Motor neuron (in vitro differentiated cells): ENCODE measurements at regions not wholly inside any gene's neighbourhood (a gene's known extent, or its start where the extent isn't known, plus 50 kb on each side); places are given as distances from the start of the nearest gene placed in this dataset.

Experiments
- ATAC-seq, 8 experiments: fragments of 200-7000 bp; cut with Tn5 transposase; replicated peaks in 6 of 8; 2 replicates each; pipeline ENCODE4 v1.8.0; 2021; ENCODE audit warnings: mild to moderate bottlenecking in 8 of 8, moderate library complexity in 8 of 8
- H3K27ac ChIP-seq, 2 donors: fragments of 250-450 bp; sonication (Bioruptor Pico); 2 replicates each; pipeline ENCODE4 v1.9.0; 2021; ENCODE audit warnings: antibody characterized with exemption in 2 of 2, mild to moderate bottlenecking in 2 of 2, moderate library complexity in 1 of 2
- H3K4me1 ChIP-seq, 2 donors: fragments of 250-450 bp; sonication (Bioruptor Pico); replicated peaks in 1 of 2; 2 replicates each; pipeline ENCODE4 v1.6.1; 2021; ENCODE audit warnings: antibody characterized with exemption in 2 of 2, mild to moderate bottlenecking in 2 of 2, moderate library complexity in 1 of 2
- H3K4me3 ChIP-seq, 5 donors: fragments of 250-450 bp; sonication (Bioruptor Pico); 2 replicates each; pipeline ENCODE4 v1.9.0; 2021; ENCODE audit warnings: antibody characterized with exemption in 5 of 5, mild to moderate bottlenecking in 5 of 5, moderate library complexity in 4 of 5
- WGBS, 10 experiments: fragments of 450-650 bp; shearing (Covaris generic); methylation state at CpG; one replicate each; pipeline ENCODE4 v1.0.0; 2022; 5-methylcytosine and 5-hydroxymethylcytosine counted together
- in situ Hi-C, 9 experiments: fragments of 400-800 bp; cut with MboI; loops; one replicate each; pipeline ENCODE4 v1.15.0; 2021; ENCODE audit warnings: low sequenced_read_pairs in 9 of 9, low pct_unique_long_range_greater_than_20kb in 2 of 9; ENCODE audit not compliant: unreplicated experiment in 9 of 9

DNA sequence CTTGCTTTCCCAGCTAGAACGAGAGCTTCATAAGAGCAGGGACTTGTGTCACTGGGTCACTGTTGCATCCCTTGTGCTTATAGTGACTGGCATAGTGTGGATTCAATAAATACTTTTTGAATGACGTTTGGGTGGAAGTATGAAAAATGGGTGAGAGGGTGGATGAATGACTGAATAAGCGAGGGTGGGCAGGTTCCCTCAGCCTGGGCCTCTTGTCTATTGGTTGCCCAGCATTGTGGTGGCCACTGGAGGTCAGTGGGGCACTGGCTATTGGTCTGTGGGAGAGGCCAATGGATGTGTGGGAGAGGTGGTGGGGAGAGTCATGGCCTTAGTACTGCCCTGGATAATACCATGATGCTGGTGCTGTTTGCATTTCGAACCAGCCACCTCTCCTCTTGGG, 93.8 kb upstream of the SKOR2 start:
- in situ Hi-C loops = no loop called here
- WGBS, 10 experiments = 6 to 90% (median 60%) methylated on average over 1 to 3 of the region's 4 CpGs; no CpG with 5 or more reads in 3 of the 10 experiments
- no peak for ATAC-seq
- Histone ChIP-seq H3K4me3 (no peak overlapping the region), H3K4me1 (no peaks in the 10 kb centered on the region), H3K27ac (no peak overlapping the region)

DNA sequence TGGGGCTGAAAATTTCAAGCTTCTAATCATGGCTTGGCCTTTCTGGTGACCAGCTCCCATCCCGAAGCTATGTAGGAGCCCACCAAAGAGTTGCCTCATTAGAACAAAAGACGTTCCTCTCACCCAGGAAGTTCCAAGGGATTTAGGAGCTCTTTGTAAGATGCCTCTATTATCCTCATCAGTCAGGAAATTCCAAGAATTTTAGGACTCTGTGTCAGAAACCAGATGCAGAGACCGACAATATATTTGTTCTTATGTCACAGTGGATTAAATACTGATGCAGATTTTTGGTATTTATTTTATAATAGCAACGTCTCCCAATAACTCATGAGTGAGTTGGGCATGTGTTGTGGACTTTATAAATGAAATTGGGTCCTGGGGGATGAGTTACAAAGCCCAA, 91.8 kb upstream of the SKOR2 start:
- in situ Hi-C loops = no loop called here
- Histone ChIP-seq H3K27ac (no peak overlapping the region), H3K4me3 (no peak overlapping the region), H3K4me1 (no peaks in the 10 kb centered on the region)
- 0 to 80% (median 31%) methylated on average over 1 to 4 of the region's 4 CpGs; no CpG with 5 or more reads in 2 of the 10 experiments for WGBS, 10 experiments
- ATAC-seq = no peak

DNA sequence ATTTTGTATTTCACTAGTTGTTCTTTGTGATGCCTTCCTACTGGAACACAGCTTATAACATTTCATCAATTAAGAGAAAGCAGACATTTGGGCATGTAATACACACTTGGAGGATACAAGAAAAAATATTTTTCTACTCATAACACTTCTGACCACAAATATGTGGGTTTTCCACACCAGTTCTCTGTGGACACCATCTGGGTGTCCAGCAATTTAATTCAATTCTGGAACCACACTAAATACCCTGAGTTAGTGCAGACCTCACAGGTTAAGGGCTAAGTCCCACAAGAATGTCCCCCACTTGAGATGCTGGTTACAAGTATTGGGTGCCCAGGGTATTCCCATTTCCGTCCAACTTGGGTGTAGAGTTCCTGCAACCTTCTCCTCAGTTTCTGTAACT, 91.1 kb upstream of the SKOR2 start:
- Histone ChIP-seq H3K4me3 (no peak overlapping the region), H3K27ac (no peak overlapping the region), H3K4me1 (no peaks in the 10 kb centered on the region)
- WGBS, 10 experiments = 0 to 60% (median 17%) methylated on average over 1 of the region's 1 CpG; no CpG with 5 or more reads in 7 of the 10 experiments
- in situ Hi-C loops = no loop called here
- ATAC-seq = no peak

DNA sequence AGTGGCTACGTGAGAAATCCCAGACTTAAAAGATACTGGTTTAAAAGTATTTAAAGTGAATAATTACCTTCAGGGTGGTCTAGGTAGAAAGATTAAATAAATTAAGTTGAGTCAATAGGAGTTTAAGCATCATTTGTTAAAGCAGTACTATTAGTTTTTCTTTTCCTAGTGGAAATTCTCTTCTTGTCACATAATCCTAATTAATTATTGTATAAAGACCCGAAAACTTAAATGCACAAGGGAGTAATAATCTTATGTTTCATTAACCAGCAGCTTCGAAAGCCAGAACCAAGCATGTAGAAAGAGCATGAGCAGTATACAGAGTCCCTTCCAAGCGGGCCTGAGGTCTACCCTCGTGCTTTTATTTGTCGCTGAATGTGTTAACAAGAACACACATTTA, 90.2 kb upstream of the SKOR2 start:
- Histone ChIP-seq H3K4me3 (no peak overlapping the region), H3K27ac (no peak overlapping the region), H3K4me1 (no peaks in the 10 kb centered on the region)
- WGBS, 10 experiments = 20 to 100% (median 75%) methylated on average over 1 to 6 of the region's 6 CpGs
- in situ Hi-C loops = no loop called here
- ATAC-seq = no peak

- H3K4me3 ChIP-seq = no peak overlapping the region
- in situ Hi-C loops = no loop called here
- H3K27ac ChIP-seq = no peak overlapping the region
- ATAC-seq = no peak
- no peaks in the 10 kb centered on the region for H3K4me1 ChIP-seq
Observed at GRCh38 chr18:47334966-47335365, 83.5 kb upstream of the SKOR2 start.

DNA sequence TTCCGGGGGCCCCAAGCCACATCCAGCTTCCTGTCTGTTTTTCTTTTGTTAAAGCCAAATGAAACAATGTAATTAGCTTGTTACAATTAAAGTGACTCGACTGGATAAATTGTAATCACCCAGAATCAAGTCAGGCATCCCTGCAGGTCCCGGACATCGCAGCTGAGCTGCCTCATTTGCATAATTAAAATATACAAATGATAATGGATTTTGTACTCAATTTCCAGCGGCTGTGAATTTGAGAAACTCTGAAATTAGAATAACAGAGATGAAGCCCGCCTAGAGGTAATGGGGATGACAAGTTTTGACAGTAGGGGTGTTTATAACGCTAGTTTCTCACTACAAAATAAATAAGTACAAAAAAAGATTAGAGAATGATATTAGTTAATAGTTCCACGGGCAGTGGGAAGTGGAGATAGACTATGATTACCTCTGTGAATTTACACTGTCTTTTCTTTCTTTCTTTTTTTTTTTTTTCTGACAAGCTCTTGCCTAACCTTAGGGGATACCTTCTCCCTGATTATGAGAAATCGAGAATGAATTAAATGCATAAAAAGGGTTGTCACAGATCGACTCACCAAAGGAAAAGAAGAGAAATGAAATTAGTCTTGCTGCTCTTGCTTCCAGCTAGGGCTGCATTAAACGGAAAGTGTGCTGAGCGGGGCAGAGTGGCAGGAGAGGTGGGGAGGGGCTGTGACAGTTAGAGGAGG, 82.6 kb upstream of the SKOR2 start:
- H3K4me3 ChIP-seq = no peak overlapping the region
- no peak overlapping the region for H3K27ac ChIP-seq
- no peaks in the 10 kb centered on the region for H3K4me1 ChIP-seq
- in situ Hi-C loops = no loop called here
- ATAC-seq = no peak
- 13 to 77% (median 42%) methylated on average over 2 to 10 of the region's 12 CpGs for WGBS, 10 experiments

DNA sequence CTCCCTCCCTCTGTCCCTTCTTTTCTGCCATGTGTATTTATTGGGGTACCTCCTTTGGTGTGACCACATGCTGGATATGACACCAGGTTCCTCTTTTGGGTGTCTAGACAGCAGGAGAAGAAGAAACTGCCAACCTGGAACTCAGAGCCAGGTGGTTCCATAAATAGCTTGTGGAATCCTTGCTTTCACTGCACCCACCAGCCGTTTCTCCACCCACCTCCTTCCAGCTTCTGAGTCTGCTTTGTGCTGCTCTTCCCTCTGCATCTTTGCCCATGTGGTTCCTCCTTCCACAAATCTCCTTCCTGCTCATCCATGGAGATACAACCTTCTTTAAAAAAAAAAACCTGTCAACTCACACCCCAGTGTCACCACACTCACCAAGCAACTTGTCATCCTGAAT, 80.2 kb upstream of the SKOR2 start:
- in situ Hi-C loops = no loop called here
- 22 to 80% (median 76%) methylated on average over 1 of the region's 1 CpG; no CpG with 5 or more reads in 6 of the 10 experiments for WGBS, 10 experiments
- Histone ChIP-seq H3K4me3 (no peak overlapping the region), H3K4me1 (no peaks in the 10 kb centered on the region), H3K27ac (no peak overlapping the region)
- no peak for ATAC-seq

DNA sequence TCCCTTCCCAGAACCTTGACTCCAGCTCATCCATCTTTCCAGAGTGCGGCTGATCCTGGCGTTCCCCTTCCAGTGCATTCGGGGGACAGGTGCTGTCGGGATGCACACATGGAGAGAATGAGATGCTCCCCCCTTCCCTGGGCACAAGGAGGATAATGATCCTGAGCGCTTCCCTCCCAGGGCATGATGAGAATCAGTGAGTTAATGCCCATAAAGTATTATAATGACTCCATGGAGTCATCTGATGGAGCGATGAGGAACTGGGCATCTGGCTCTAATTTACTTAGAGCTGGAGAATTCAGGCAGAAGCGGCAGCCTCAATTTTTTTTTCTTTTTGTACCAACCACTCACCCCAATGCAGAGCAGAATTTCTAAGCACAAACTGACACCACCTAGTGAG, 79.6 kb upstream of the SKOR2 start:
- in situ Hi-C loops = no loop called here
- Histone ChIP-seq H3K4me3 (no peak overlapping the region), H3K4me1 (no peaks in the 10 kb centered on the region), H3K27ac (no peak overlapping the region)
- peak in 3 of 8 experiments; percentile 47 to 69 (median 54) for ATAC-seq
- WGBS, 10 experiments = 0 to 100% (median 75%) methylated on average over 1 to 6 of the region's 7 CpGs; no CpG with 5 or more reads in 2 of the 10 experiments

DNA sequence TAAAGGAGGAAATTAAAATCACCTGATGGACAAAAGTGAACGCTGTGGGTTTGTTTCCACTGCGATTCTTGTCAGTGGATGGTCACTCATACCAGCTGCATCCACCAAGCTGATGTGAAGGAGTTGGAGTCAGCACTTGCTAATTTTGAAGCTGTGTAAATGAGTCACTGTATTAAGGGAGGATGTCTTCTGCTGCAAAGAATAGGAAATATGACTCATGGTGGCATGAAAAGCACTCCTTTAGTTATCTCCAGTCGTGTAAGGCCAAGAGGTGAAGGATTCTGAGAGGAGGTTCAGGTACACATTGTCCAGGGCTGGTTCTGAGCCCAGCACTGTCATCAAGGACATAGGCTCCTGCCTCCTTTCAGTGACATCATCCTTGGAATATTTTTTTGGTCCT, 71.7 kb upstream of the SKOR2 start:
- no peak overlapping the region for H3K27ac ChIP-seq
- no peak overlapping the region for H3K4me3 ChIP-seq
- H3K4me1 ChIP-seq = no peaks in the 10 kb centered on the region
- in situ Hi-C loops = no loop called here
- WGBS, 10 experiments = 0 to 100% (median 76%) methylated on average over 1 to 3 of the region's 3 CpGs; no CpG with 5 or more reads in 4 of the 10 experiments
- peak in 4 of 8 experiments; percentile 26 to 100 (median 88) for ATAC-seq

GRCh38 chr18:47321815-47322214, 70.4 kb upstream of the SKOR2 start:
- no peak for ATAC-seq
- Histone ChIP-seq H3K27ac (no peak overlapping the region), H3K4me1 (no peaks in the 10 kb centered on the region), H3K4me3 (no peak overlapping the region)
- in situ Hi-C loops = no loop called here
- WGBS, 10 experiments = 67 to 100% (median 93%) methylated on average over 1 to 3 of the region's 3 CpGs; no CpG with 5 or more reads in 3 of the 10 experiments

- no peaks in the 10 kb centered on the region for H3K4me1 ChIP-seq
- H3K4me3 ChIP-seq = no peak overlapping the region
- in situ Hi-C loops = no loop called here
Observed at GRCh38 chr18:47317824-47318508, 66.5 kb upstream of the SKOR2 start.

GRCh38 chr18:47316924-47317323, 65.5 kb upstream of the SKOR2 start:
- ATAC-seq = no peak
- Histone ChIP-seq H3K4me1 (no peaks in the 10 kb centered on the region), H3K27ac (no peak overlapping the region), H3K4me3 (no peak overlapping the region)
- in situ Hi-C loops = no loop called here
- 34 to 83% (median 73%) methylated on average over 1 to 4 of the region's 4 CpGs; no CpG with 5 or more reads in 3 of the 10 experiments for WGBS, 10 experiments

More at GRCh38 chr18:47317824-47318508, 66.5 kb upstream of the SKOR2 start:
- ATAC-seq = no peak
- H3K27ac ChIP-seq = no peak overlapping the region
- 67 to 100% (median 86%) methylated on average over 1 of the region's 1 CpG; no CpG with 5 or more reads in 5 of the 10 experiments for WGBS, 10 experiments

GRCh38 chr18:47313901-47314300, 62.4 kb upstream of the SKOR2 start:
- H3K27ac ChIP-seq = no peak overlapping the region
- H3K4me1 ChIP-seq = no peaks in the 10 kb centered on the region
- no peak overlapping the region for H3K4me3 ChIP-seq
- ATAC-seq = no peak
- WGBS, 10 experiments = 0 to 62% (median 50%) methylated on average over 1 to 4 of the region's 4 CpGs; no CpG with 5 or more reads in 5 of the 10 experiments
- in situ Hi-C loops = no loop called here
